GM19324 (cell line): ENCODE measurements at regions not wholly inside any gene's neighbourhood (a gene's known extent, or its start where the extent isn't known, plus 50 kb on each side); places are given as distances from the start of the nearest gene placed in this dataset.

Experiments
- ATAC-seq: cut with Tn5 transposase; IDR thresholded peaks from one replicate; pipeline ENCODE4 v1.9.1; 2021; ENCODE audit warnings: mild to moderate bottlenecking, moderate library complexity; ENCODE audit not compliant: unreplicated experiment, low FRiP score

GRCh38 chr2:221851531-221852045, 279.5 kb upstream of the EPHA4 start:
- no peak for ATAC-seq

DNA sequence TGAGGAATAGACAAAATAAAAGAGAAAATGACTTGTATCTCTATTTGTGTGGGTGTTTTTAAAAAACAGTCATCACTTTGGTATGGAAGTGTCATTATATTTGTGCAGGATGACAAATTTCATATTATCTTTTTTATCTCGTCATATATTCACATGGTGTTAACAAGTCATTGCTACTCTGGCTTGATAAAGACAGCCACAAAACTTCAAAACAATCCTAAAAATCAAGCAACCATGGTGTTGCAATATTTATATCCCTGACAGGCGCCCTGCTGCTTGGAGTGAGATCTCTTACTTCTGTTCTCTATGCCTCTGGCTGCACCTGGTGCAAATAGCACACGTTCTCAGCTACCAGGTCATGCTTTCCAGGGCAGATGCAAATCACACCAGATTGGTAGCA, 278.0 kb upstream of the EPHA4 start:
- no peak for ATAC-seq

GRCh38 chr2:221848286-221848685, 276.2 kb upstream of the EPHA4 start:
- ATAC-seq: no peak

GRCh38 chr2:221845021-221845365, 272.9 kb upstream of the EPHA4 start:
- ATAC-seq: no peak

DNA sequence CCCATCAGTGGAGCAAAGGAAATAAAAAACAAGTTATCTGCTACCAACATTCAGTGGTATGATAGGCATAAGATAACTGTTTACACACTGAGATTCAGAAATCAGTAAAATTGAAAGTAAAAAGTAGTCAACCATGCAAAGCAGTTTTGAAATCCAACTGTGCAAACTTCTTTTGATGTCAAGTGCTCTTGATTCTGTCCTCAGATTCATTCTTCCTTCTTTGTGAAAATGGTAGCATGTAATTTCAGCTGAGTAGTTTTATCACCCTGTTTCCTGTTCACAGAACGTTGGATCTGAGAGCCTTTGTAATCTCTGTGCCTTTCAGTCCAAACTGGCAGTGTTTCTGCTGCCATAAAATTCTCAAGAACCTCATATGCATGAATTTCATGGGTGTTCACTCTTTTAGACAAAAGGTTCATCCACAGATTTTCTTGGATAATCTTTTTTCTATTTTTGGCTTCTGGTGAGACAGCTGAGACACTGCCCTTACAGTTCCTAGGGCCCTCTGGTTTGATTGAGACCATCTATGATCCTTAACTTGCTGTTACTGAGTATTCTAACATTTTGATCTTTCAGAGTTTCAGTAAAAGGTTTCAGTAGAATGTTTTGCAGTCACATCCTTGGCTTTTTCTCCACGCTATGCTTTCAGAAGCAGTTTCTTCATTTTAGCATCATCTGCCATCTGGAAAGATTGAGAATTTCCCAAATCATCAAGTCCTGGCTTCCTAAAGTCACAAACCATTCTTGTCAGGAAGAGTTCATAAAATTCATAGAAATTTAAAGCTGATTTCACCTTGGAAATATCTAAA, 272.3 kb upstream of the EPHA4 start:
- no peak for ATAC-seq

DNA sequence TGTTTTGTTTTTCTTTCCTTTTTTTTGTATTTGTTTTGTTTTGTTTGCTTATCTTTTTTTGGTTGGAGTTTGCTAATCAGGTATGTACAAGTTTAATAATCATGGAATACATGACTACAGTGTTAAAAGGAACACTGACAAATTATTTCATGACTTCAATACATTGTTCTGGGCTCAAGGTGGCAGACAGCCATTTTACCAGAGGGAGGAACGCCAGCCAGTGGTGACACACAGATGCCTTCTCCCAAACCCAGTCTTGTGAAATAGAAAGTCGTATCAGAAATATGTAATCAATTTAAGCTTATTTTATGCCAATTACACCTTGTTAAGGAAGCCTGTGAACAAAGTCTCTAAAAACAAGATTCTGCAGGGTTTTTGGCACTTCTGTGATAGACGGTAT, 264.0 kb upstream of the EPHA4 start:
- no peak for ATAC-seq

- ATAC-seq: no peak
Observed at GRCh38 chr2:221833966-221834365, 261.9 kb upstream of the EPHA4 start.

- no peak for ATAC-seq
Observed at GRCh38 chr2:221831051-221831450, 258.9 kb upstream of the EPHA4 start.

GRCh38 chr2:221822416-221822815, 250.3 kb upstream of the EPHA4 start:
- no peak for ATAC-seq

DNA sequence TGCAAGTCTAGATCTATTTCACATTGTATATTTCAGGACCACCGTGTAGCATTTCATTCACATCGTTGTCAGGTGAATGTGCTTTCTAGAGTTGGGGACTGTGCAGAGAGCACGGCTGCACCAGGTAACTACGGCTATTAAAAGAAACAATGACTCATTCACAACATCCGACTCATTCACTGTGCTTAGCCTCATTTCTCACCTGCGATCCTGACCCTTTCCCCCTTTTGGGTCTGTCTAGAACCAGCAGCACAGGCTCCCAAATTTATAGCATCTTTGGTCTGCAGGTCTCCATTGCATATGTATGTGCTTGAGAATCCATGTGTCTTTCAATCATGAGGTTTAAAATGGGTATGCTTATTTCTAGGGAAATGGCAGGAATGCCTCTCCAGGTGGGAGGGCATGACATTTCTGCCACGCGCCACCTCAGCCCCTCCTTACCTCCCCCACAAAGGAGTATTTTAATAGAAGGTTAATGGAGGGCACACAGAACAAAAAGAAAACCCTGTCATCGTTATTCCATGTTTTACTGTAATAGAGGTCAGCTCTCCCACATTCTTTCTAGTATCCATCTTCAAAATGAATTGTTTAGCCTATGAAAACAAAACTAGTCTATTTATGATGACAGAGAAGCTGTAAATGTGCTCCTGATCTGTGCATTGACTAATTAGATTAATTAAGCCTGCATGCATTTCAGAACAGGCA, 246.7 kb upstream of the EPHA4 start:
- no peak for ATAC-seq

DNA sequence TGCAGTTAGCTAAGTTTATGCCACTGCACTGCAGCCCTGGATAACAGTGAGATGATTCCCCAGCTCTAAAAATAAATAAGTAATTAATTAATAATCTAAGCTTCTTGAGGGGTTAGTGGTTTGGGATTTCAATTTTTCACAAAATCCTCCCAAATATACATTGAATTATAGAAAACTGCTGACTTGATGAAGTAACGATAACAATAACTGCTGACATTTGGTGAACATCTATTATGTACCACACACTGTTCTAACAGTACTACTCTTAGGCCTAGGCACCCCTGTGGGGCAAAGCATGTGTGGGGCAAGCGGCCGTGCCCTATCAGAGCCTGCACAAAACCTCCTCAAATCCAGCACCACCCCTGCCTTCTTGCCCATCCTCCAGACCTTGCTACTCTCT, 245.8 kb upstream of the EPHA4 start:
- ATAC-seq: no peak

DNA sequence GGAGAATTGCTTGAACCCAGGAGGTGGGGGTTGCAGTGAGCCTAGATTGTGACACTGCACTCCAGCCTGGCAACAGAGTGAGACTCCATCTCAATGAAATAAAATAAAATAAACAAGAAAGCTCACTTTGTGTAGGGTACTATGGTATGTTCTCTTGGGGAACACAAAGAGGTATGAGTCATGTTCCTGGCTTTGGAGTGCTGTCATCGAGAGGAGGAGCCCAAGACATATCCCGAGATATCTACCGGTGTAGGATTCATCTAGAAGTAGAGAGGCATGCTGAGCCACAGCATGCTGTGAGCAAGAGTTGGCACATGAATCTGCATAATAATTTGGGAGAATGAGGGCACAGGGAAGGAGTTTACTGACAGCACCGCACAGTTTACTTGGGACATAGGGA, 244.9 kb upstream of the EPHA4 start:
- ATAC-seq: no peak

DNA sequence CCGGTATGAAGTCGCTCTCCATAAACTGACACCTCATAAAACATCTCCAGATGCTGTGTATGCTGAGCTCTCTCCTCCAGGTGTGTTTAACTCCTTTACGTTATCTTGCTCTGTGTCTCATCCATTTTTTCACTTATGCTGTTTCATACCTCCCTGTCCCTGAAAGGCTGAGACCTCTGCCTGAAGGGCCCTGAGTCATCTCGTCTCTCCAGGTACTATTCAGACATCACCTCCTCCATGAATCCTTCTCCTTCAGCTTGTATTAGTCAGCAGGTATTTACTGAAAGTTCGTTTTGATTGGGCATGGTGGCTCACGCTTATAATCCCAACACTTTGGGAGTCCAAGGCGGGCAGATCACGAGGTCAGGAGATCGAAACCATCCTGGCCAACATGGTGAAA, 244.5 kb upstream of the EPHA4 start:
- ATAC-seq: no peak

DNA sequence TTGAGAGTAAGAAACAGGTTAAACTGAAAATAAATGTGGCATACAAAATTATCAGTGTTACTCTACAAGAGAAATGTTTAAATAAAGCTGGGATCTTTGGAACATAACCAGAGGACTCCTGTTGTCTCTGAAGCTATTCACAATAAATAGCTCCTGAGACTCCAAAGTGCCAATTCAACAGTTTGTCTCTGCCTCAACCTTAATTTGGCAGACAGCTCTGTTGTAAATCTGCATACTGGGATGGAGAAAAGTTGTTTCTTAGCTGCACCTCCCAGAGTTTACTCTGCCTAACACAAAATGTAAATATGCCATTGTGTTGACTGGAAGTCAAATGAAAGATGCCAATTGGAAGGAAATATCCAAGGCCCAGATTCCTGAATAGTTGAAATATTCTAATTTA, 238.5 kb upstream of the EPHA4 start:
- ATAC-seq: no peak

DNA sequence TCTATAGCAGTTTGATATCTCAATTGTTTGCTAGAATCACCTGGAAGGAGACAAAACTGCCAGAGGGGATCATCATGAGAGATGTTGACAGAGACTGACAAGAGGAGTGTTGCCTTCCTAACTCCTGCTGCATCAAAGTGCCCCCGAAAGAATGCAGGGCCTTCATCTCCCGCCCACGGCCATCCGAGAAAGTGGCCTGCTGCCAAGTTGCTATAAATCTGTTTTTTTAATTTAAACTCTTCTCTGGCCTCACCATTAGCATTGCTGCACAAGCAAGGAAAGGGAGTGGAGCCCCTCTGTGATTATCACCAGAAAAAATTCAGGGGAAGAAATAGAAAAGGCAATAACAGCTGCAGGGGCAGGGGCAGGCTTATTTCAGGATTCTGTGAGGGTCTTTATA, 238.1 kb upstream of the EPHA4 start:
- no peak for ATAC-seq

- no peak for ATAC-seq
Observed at GRCh38 chr2:221808488-221808887, 236.4 kb upstream of the EPHA4 start.

DNA sequence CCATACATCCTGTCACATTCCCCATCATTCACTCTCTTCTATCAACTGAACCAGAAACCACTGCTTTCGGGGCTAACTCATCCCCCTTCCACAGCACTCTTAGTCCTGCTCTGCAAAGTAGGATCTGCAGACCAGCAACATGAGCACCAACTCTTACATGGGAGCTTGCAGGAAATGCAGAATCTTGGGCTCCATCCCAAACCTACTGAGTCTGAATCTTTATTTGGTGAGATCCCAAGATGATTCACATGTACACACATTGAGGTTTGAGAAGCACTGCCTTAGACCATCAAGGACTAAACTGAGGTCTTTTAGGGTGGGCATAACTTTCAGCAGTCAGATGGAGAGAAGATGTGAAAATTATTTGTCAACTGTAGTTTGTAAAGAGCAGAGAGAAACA, 235.6 kb upstream of the EPHA4 start:
- no peak for ATAC-seq

DNA sequence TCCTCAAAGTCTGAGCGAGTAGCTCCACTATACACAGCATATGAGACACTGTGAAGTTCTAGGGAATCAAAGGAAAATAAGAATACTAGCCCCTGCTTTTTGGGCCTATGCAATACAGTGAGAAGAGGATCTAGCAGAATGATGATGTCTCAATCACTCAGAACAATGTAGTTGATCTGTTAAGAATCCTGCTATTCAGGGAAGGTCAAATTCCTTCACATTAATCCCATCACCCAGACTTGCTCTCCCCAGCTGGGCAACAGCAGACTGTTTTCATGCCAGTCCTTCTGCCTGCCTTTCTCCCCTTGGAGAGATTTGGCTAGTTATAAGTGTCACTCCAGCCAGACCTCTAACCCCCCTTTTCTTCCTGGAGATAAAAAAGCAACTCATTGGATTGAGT, 230.0 kb upstream of the EPHA4 start:
- ATAC-seq: no peak

GRCh38 chr2:221792971-221793521, 220.9 kb upstream of the EPHA4 start:
- ATAC-seq: no peak

DNA sequence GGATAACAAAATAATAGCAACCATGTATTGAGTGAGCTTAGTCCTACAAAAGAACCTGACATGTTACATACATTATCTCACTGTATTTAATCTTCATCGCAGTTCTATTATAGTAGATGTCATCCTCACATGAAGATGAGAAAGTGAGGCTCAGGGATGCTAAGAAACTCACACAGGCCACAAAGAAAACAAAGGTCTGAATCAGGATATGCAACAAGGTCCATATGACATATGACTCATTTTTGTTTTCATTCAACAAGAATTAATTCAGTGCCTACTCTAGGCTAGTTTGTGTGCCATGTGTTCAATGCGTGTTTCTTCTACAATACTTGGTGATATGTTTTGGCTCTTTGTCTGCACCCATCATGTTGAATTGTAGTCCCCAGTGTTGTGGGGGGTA, 219.7 kb upstream of the EPHA4 start:
- no peak for ATAC-seq

DNA sequence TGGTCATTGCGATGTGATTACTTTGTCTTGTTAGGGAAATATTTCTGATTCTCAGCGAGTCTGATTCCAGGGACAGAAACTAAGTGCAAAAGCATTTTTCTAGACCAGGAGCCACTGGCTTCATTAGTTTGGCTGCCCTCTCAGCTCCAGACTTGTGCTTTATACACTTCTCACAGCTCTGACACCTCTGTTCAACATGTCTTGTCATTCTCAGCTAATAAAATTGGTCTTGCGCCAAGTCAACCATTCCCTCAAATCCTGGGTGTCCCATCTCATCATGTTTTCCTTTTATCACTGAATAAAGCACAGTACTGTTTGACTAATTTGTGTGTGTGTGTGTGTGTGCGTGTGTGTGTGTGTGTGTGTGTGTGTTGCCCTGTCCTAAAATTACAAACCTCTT, 215.5 kb upstream of the EPHA4 start:
- ATAC-seq: no peak
